Spleen (tissue), 11 donors: ENCODE measurements at regions not wholly inside any gene's neighbourhood (a gene's known extent, or its start where the extent isn't known, plus 50 kb on each side); places are given as distances from the start of the nearest gene placed in this dataset.

Source experiments
- DNase-seq: peaks from one replicate; pipeline ENCODE4 v3.0.0-alpha.2; 2020
- H3K27ac ChIP-seq, 8 donors: fragments of 200-600 bp; sonication (generic) in 7 of 8; 1 replicate in 4 of 8; 2 replicates in 4 of 8; pipeline versions ENCODE4 v1.5.0 to v1.8.0; 2016 to 2021; ENCODE audit warnings: inconsistent platforms in 4 of 8, mild to moderate bottlenecking in 4 of 8, moderate library complexity in 1 of 8
- H3K27me3 ChIP-seq, 7 donors: fragments of 200-600 bp; sonication (generic) in 6 of 7; replicated peaks in 1 of 7; 1 replicate in 4 of 7; 2 replicates in 3 of 7; pipeline versions ENCODE4 v1.5.0 to v1.8.0; 2016 to 2021; ENCODE audit warnings: inconsistent platforms in 3 of 7, mild to moderate bottlenecking in 1 of 7
- H3K36me3 ChIP-seq, 6 donors: fragments of 200-600 bp; sonication (generic) in 5 of 6; 1 replicate in 4 of 6; 2 replicates in 2 of 6; pipeline versions ENCODE4 v1.5.0 to v1.8.0; 2016 to 2021; ENCODE audit warnings: inconsistent platforms in 2 of 6
- H3K4me1 ChIP-seq, 6 donors: fragments of 200-600 bp; sonication (generic) in 5 of 6; 1 replicate in 3 of 6; 2 replicates in 3 of 6; pipeline versions ENCODE4 v1.5.0 to v1.8.0; 2016 to 2021; ENCODE audit warnings: inconsistent platforms in 3 of 6
- H3K4me3 ChIP-seq, 8 donors: fragments of 200-600 bp; sonication (generic) in 7 of 8; 1 replicate in 4 of 8; 2 replicates in 4 of 8; pipeline versions ENCODE4 v1.5.0 to v1.8.0; 2016 to 2021; ENCODE audit warnings: inconsistent platforms in 4 of 8, mild to moderate bottlenecking in 4 of 8, moderate library complexity in 2 of 8
- H3K9me3 ChIP-seq, 8 donors: fragments of 200-600 bp; sonication (generic) in 7 of 8; 1 replicate in 4 of 8; 2 replicates in 4 of 8; pipeline versions ENCODE4 v1.5.0 to v1.8.0; 2016 to 2021; ENCODE audit warnings: inconsistent platforms in 4 of 8
- CTCF ChIP-seq, 11 experiments: fragments of 200-600 bp in 7 of 11; fragments of 450-650 bp in 4 of 11; sonication (generic) in 4 of 11; IDR thresholded peaks in 8 of 11; conservative IDR thresholded peaks in 3 of 11; 1 replicate in 7 of 11; 2 replicates in 4 of 11; pipeline versions ENCODE4 v1.4.0 to v1.8.0; 2016 to 2021; ENCODE audit warnings: antibody characterized with exemption in 11 of 11, inconsistent platforms in 4 of 11, mild to moderate bottlenecking in 1 of 11
- POLR2A ChIP-seq, 3 donors: fragments of 450-650 bp; IDR thresholded peaks; one replicate each; pipeline ENCODE4 v1.5.1; 2017; ENCODE audit warnings: antibody characterized with exemption in 3 of 3, mild to moderate bottlenecking in 1 of 3
- POLR2AphosphoS5 ChIP-seq, 3 donors: sonication (generic); formaldehyde crosslinking; IDR thresholded peaks; one replicate each; pipeline ENCODE4 v1.5.1; 2017; ENCODE audit warnings: antibody characterized with exemption in 3 of 3
- WGBS, 5 donors: extraction: QIAGEN DNeasy Blood & Tissue Kit in 3 of 5; methylation state at CpG; one replicate each; pipeline versions ENCODE4 v1.1.5 to v1.1.7; 2013 to 2018; 5-methylcytosine and 5-hydroxymethylcytosine counted together
- intact Hi-C: fragments of 100-400 bp; cut with DNase I; formaldehyde crosslinking; loops from one replicate; pipeline ENCODE4 v1.15.0; 2023; ENCODE audit warnings: low total_unique reads
- donor health status: healthy with polysubstance abuse.
- donor health status: DM: no; HTN: no; CAD: no; lungs with moderate emphysema.
- donor health status: DM: no; HTN: no; CAD: no.
- donor health status: Bipolar disorder and iron deficiency.
- donor health status: healthy.
- donor health status: DM: no; HTN: no; CAD: no.
- donor health status: DM: yes; HTN: yes; CAD: no.

- intact Hi-C loops, result no loop called here
- Histone ChIP-seq H3K4me1 (no peaks in the 10 kb centered on the region), H3K36me3 (no peaks in the 10 kb centered on the region), H3K27ac (no peak overlapping the region), H3K27me3 (peaks cover 0 to 4% (median 0%) of the 10 kb centered on the region in 7 donors), H3K9me3 (peaks cover 0 to 12% (median 0%) of the 10 kb centered on the region in 8 donors), H3K4me3 (no peak overlapping the region)
- 78 to 88% (median 87%) methylated on average over 12 of the region's 12 CpGs for WGBS, 5 donors
- DNase-seq, result no peak
- TF ChIP-seq CTCF (IDR thresholded peaks at IDR 0.05 in 8 of 11, conservative IDR thresholded peaks at IDR 0.05 in 3 of 11) (no peak), POLR2A (IDR thresholded peaks at IDR 0.05) (no peak), POLR2AphosphoS5 (IDR thresholded peaks at IDR 0.05) (no peak)
These were observed 189.0 kb upstream of the SOX1 start for GRCh38 chr13:111877906-111878305.

GRCh38 chr13:111879719-111880118 is 187.2 kb upstream of the SOX1 start:
- no peak overlapping the region for H3K4me3 ChIP-seq
- no peak overlapping the region for H3K27ac ChIP-seq
- TF ChIP-seq POLR2AphosphoS5 (IDR thresholded peaks at IDR 0.05), result no peak
- no peak for TF ChIP-seq POLR2A (IDR thresholded peaks at IDR 0.05)
- no peak for TF ChIP-seq CTCF (IDR thresholded peaks at IDR 0.05 in 8 of 11, conservative IDR thresholded peaks at IDR 0.05 in 3 of 11)
- 51 to 68% (median 64%) methylated on average over 5 of the region's 5 CpGs for WGBS, 5 donors
- DNase-seq, result no peak
- no peaks in the 10 kb centered on the region for H3K4me1 ChIP-seq
- peaks cover 0 to 6% (median 0%) of the 10 kb centered on the region in 7 donors for H3K27me3 ChIP-seq
- intact Hi-C loops, result no loop called here
- H3K36me3 ChIP-seq, result no peaks in the 10 kb centered on the region
- H3K9me3 ChIP-seq, result peaks cover 0 to 12% (median 0%) of the 10 kb centered on the region in 8 donors

- no peak for TF ChIP-seq POLR2AphosphoS5 (IDR thresholded peaks at IDR 0.05)
- TF ChIP-seq CTCF (IDR thresholded peaks at IDR 0.05 in 8 of 11, conservative IDR thresholded peaks at IDR 0.05 in 3 of 11), result no peak
- TF ChIP-seq POLR2A (IDR thresholded peaks at IDR 0.05), result no peak
- H3K4me3 ChIP-seq, result no peak overlapping the region
- H3K9me3 ChIP-seq, result peaks cover 0 to 12% (median 0%) of the 10 kb centered on the region in 8 donors
- no peak for DNase-seq
- H3K4me1 ChIP-seq, result no peaks in the 10 kb centered on the region
- H3K27me3 ChIP-seq, result peaks cover 0 to 6% (median 0%) of the 10 kb centered on the region in 7 donors
- no peaks in the 10 kb centered on the region for H3K36me3 ChIP-seq
- whole genome bisulfite sequencing, 5 donors, result 46 to 80% (median 61%) methylated on average over 4 to 6 of the region's 6 CpGs
- intact Hi-C loops, result no loop called here
- H3K27ac ChIP-seq, result no peak overlapping the region
These were observed 186.8 kb upstream of the SOX1 start for GRCh38 chr13:111880185-111880584.

GRCh38 chr13:111881700-111882099 is 185.2 kb upstream of the SOX1 start:
- no peak for DNase-seq
- TF ChIP-seq POLR2AphosphoS5 (IDR thresholded peaks at IDR 0.05), result no peak
- TF ChIP-seq POLR2A (IDR thresholded peaks at IDR 0.05), result no peak
- no peak for TF ChIP-seq CTCF (IDR thresholded peaks at IDR 0.05 in 8 of 11, conservative IDR thresholded peaks at IDR 0.05 in 3 of 11)
- no peak overlapping the region for H3K4me3 ChIP-seq
- H3K27ac ChIP-seq, result no peak overlapping the region
- no peaks in the 10 kb centered on the region for H3K4me1 ChIP-seq
- H3K9me3 ChIP-seq, result peaks cover 0 to 12% (median 0%) of the 10 kb centered on the region in 8 donors
- intact Hi-C loops, result no loop called here
- H3K36me3 ChIP-seq, result no peaks in the 10 kb centered on the region
- H3K27me3 ChIP-seq, result peaks cover 0 to 6% (median 0%) of the 10 kb centered on the region in 7 donors
- WGBS, 5 donors, result 83 to 89% (median 88%) methylated on average over 8 of the region's 8 CpGs
